ENCODE measurements at regions not wholly inside any gene's neighbourhood (a gene's known extent, or its start where the extent isn't known, plus 50 kb on each side); places are given as distances from the start of the nearest gene placed in this dataset.

- Histone ChIP-seq H3K56ac (ENCODE audit: insufficient read length, low read depth, low read length) (no peak overlapping the region), H2AK5ac (ENCODE audit: insufficient read length, low read length) (no peak overlapping the region), H3K9ac (ENCODE audit: extremely low read depth, insufficient read length, low read length) (no peak overlapping the region), H4K20me1 (ENCODE audit: control insufficient read depth, insufficient read depth, insufficient read length) (no peaks in the 10 kb centered on the region), H2BK120ac (ENCODE audit: low read depth, low read length, poor library complexity, severe bottlenecking) (no peak overlapping the region), H3K14ac (ENCODE audit: insufficient read depth, low read length) (no peak overlapping the region), H3K23me2 (ENCODE audit: insufficient read length, low read depth, low read length, poor library complexity, severe bottlenecking) (no peaks in the 10 kb centered on the region), H3K9me3 (ENCODE audit: control insufficient read depth, low read depth, low read length) (no peaks in the 10 kb centered on the region), H2BK12ac (ENCODE audit: insufficient read length, low read depth, low read length) (no peak overlapping the region), H3K4ac (ENCODE audit: low read depth, low read length) (no peak overlapping the region), H2BK20ac (ENCODE audit: low read depth, low read length, poor library complexity, severe bottlenecking) (no peak overlapping the region), H4K8ac (replicated peaks; ENCODE audit: insufficient read length, low read depth, low read length) (no peak overlapping the region), H3K79me2 (ENCODE audit: insufficient read depth, low read length) (no peaks in the 10 kb centered on the region), H3K27me3 (ENCODE audit: insufficient read depth, low read length) (no peaks in the 10 kb centered on the region), H3K23ac (ENCODE audit: insufficient read length, low read depth, low read length) (no peak overlapping the region), H2BK5ac (ENCODE audit: insufficient read length, low read length) (no peak overlapping the region), H3K18ac (ENCODE audit: insufficient read length, low read depth, low read length) (no peak overlapping the region), H3K4me1 (ENCODE audit: insufficient read depth, low read length) (no peaks in the 10 kb centered on the region; the same call in 1 of the 2 replicates), H3K27ac (ENCODE audit: insufficient read length, low read depth, low read length) (no peak overlapping the region), H3K4me2 (ENCODE audit: insufficient read depth, insufficient read length, low read length) (no peak overlapping the region), H3T11ph (ENCODE audit: low read length) (no peak overlapping the region), H2AFZ (ENCODE audit: low read length) (no peak overlapping the region), H4K5ac (ENCODE audit: insufficient read length, low read depth, low read length) (no peak overlapping the region), H3K79me1 (ENCODE audit: insufficient read depth, low read depth, low read length, poor library complexity, severe bottlenecking) (no peaks in the 10 kb centered on the region), H2BK15ac (ENCODE audit: low read depth, low read length) (no peak overlapping the region), H4K91ac (ENCODE audit: insufficient read length, low read depth, low read length) (no peak overlapping the region)
- no peak for DNase-seq
- Mint-ChIP-seq H3K27ac (no peak overlapping the region), H3K9me3 (no peaks in the 10 kb centered on the region), H3K4me1 (peaks cover 3 to 4% of the 10 kb centered on the region in 2 experiments; a peak in 2 of 4 replicates), H3K4me3 (no peak overlapping the region), H3K27me3 (ENCODE audit: low read depth) (peaks cover 2% of the 10 kb centered on the region; the same call in 1 of the 2 replicates), H3K36me3 (ENCODE audit: insufficient read depth in 1 of 3, low read depth in 3 of 3) (no peaks in the 10 kb centered on the region)
- TF ChIP-seq, protein P1, sequence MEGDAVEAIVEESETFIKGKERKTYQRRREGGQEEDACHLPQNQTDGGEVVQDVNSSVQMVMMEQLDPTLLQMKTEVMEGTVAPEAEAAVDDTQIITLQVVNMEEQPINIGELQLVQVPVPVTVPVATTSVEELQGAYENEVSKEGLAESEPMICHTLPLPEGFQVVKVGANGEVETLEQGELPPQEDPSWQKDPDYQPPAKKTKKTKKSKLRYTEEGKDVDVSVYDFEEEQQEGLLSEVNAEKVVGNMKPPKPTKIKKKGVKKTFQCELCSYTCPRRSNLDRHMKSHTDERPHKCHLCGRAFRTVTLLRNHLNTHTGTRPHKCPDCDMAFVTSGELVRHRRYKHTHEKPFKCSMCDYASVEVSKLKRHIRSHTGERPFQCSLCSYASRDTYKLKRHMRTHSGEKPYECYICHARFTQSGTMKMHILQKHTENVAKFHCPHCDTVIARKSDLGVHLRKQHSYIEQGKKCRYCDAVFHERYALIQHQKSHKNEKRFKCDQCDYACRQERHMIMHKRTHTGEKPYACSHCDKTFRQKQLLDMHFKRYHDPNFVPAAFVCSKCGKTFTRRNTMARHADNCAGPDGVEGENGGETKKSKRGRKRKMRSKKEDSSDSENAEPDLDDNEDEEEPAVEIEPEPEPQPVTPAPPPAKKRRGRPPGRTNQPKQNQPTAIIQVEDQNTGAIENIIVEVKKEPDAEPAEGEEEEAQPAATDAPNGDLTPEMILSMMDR (conservative IDR thresholded peaks at IDR 0.05), result no peak
- no CpG with 5 or more reads among the region's 2 CpGs for WGBS (ENCODE audit: extremely low coverage, insufficient read length, low lambda C conversion rate)
Measured at GRCh38 chr4:14607578-14607977, 394.7 kb upstream of the CPEB2 start.

All from H9 (cell line).